GM12878 (cell line): ENCODE measurements at regions not wholly inside any gene's neighbourhood (a gene's known extent, or its start where the extent isn't known, plus 50 kb on each side); places are given as distances from the start of the nearest gene placed in this dataset.
"Not testable (repeated sequence)": the region's sequence is repeated elsewhere in the genome, so short reads cannot be mapped to it uniquely, and the experiment has no call there.

Source experiments
- ATAC-seq: fragments of 200-7000 bp; cut with Tn5 transposase; 3 replicates; pipeline ENCODE4 v1.9.1; 2020; ENCODE audit warnings: mild to moderate bottlenecking, moderate library complexity
- BruUV-seq: library from RNA; stranded (reverse); fragments of 400-500 nt; replicated peaks from 2 replicates; lab custom pipeline; 2021; lab: Mats Ljungman, UMichigan
- CTCF ChIA-PET: fragments of 300-600 bp; sonication (Branson Sonifier 250); formaldehyde crosslinking; extraction: SDS; loops from one replicate; lab custom pipeline; 2021; ENCODE audit warnings: inconsistent platforms; lab: Yijun Ruan, JAX
- POLR2A ChIA-PET: fragments of 350-600 bp; formaldehyde crosslinking; extraction: SDS; loops from one replicate; lab custom pipeline; 2021; ENCODE audit warnings: inconsistent platforms; lab: Charles Lee
- RAD21 ChIA-PET: fragments of 300-600 bp; sonication (Branson Sonifier 250); formaldehyde crosslinking; loops from one replicate; lab custom pipeline; 2023; ENCODE audit warnings: antibody characterized with exemption; ENCODE audit not compliant: unreplicated experiment; lab: Charles Lee
- SMC1A ChIA-PET: fragments of 300-600 bp; sonication (Branson Sonifier 250); formaldehyde crosslinking; loops from one replicate; lab custom pipeline; 2023; ENCODE audit not compliant: unreplicated experiment, uncharacterized antibody; lab: Charles Lee
- DNase-seq: peaks from one replicate; pipeline ENCODE4 v3.0.0-alpha.2; 2011; ENCODE audit warnings: low read depth, low spot score
- FAIRE-seq: peaks from 3 replicates; lab custom pipeline; 2011; peaks lifted over from hg19 to GRCh38; lab: Jason Lieb, UNC
- H2AFZ ChIP-seq: 2 replicates; pipeline ENCODE4 v1.6.0; 2011; ENCODE audit warnings: low read depth, low read length, control low read depth; ENCODE audit not compliant: control insufficient read depth
- H3K27ac ChIP-seq: 2 replicates; pipeline ENCODE4 v1.5.1; 2011; ENCODE audit warnings: control low read depth; ENCODE audit not compliant: control insufficient read depth, insufficient read depth
- H3K27me3 ChIP-seq, 2 experiments: replicated peaks in 1 of 2; 2 replicates each; pipeline versions ENCODE4 v1.6.0 to v1.6.1; 2011; ENCODE audit warnings: low read length in 1 of 2; ENCODE audit not compliant: control insufficient read depth in 2 of 2, insufficient read depth in 2 of 2
- H3K36me3 ChIP-seq, 2 experiments: 2 replicates each; pipeline ENCODE4 v1.5.1; 2011; ENCODE audit warnings: low read length in 1 of 2; ENCODE audit not compliant: control insufficient read depth in 2 of 2, insufficient read depth in 2 of 2
- H3K4me1 ChIP-seq: 2 replicates; pipeline ENCODE4 v1.6.1; 2011; ENCODE audit warnings: mild to moderate bottlenecking, low read length, moderate library complexity, mixed read lengths; ENCODE audit not compliant: control insufficient read depth, insufficient read depth
- H3K4me2 ChIP-seq: 2 replicates; pipeline ENCODE4 v1.6.0; 2011; ENCODE audit warnings: control low read depth; ENCODE audit not compliant: control insufficient read depth, insufficient read depth
- H3K4me3 ChIP-seq: fragments of 200-600 bp; sonication (generic); 2 replicates; pipeline ENCODE4 v1.5.1; 2016
- H3K79me2 ChIP-seq: 2 replicates; pipeline ENCODE4 v1.6.0; 2011; ENCODE audit warnings: low read length; ENCODE audit not compliant: control insufficient read depth, insufficient read depth
- H3K9ac ChIP-seq: 2 replicates; pipeline ENCODE4 v1.8.0; 2011; ENCODE audit warnings: low read length, control low read depth, mixed read lengths; ENCODE audit not compliant: control insufficient read depth, insufficient read depth
- H3K9me3 ChIP-seq: replicated peaks from 3 replicates; pipeline ENCODE4 v1.5.1; 2011; ENCODE audit warnings: mild to moderate bottlenecking, low read length; ENCODE audit not compliant: control insufficient read depth, insufficient read depth
- H4K20me1 ChIP-seq: 2 replicates; pipeline ENCODE4 v1.6.0; 2011; ENCODE audit not compliant: control insufficient read depth, insufficient read depth
- WGBS: methylation state at CpG from one replicate; pipeline ENCODE4 v1.1.6; 2016; ENCODE audit warnings: low lambda C conversion rate; ENCODE audit not compliant: insufficient replicate concordance, insufficient coverage; ENCODE audit errors: missing lambda C conversion rate; 5-methylcytosine and 5-hydroxymethylcytosine counted together
- in situ Hi-C: fragments of 300-500 bp; cut with MboI; formaldehyde crosslinking; loops from 9 replicates; pipeline ENCODE4 v1.14.3; 2018; ENCODE audit warnings: mixed read lengths
- intact Hi-C: fragments of 100-400 bp; cut with micrococcal nuclease; formaldehyde crosslinking; loops from one replicate; pipeline ENCODE4 v1.14.2; 2022; ENCODE audit not compliant: unreplicated experiment

DNA sequence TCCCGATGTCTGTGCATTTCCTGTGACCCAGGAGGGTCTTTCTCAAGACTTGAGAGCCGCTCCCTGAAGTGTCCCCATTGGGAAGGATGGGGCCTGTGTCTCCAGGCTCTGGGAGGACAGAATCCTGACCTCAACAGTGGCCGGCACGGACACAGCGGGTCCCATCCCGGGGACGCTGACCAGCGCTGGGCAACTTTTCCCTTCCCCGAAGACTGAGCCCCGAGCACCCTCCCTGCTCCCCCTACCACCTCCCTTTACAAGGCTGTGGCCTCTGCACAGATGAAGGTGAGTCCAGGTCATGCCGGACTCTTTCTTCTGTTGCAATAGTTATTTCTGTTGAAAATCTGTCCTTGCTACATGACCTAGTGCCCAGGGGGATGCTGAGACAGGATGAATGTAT lies 135.7 kb downstream of the TMEM121 start:
- H3K9ac ChIP-seq, SMC1A ChIA-PET, H4K20me1 ChIP-seq, intact Hi-C loops, RAD21 ChIA-PET, H2AFZ ChIP-seq, H3K4me2 ChIP-seq, H3K27me3 ChIP-seq, FAIRE-seq, H3K27ac ChIP-seq, H3K9me3 ChIP-seq, ATAC-seq, H3K79me2 ChIP-seq, DNase-seq, H3K36me3 ChIP-seq, BruUV-seq, H3K4me1 ChIP-seq, POLR2A ChIA-PET, CTCF ChIA-PET, H3K4me3 ChIP-seq: not testable (repeated sequence)
- in situ Hi-C loops, result loop anchor here (25.0 kb wide), 2 partner anchors 350 to 475 kb away; no protein-coding TSS in a partner anchor
- 75% methylated on average over 11 of the region's 11 CpGs for WGBS

- H3K4me1 ChIP-seq, RAD21 ChIA-PET, FAIRE-seq, H3K9me3 ChIP-seq, SMC1A ChIA-PET, BruUV-seq, H3K27ac ChIP-seq, H3K79me2 ChIP-seq, H3K4me3 ChIP-seq, H4K20me1 ChIP-seq, DNase-seq, H3K27me3 ChIP-seq, H2AFZ ChIP-seq, H3K36me3 ChIP-seq, POLR2A ChIA-PET, H3K9ac ChIP-seq, CTCF ChIA-PET, ATAC-seq, H3K4me2 ChIP-seq, intact Hi-C loops: not testable (repeated sequence)
- in situ Hi-C loops, result loop anchor here (25.0 kb wide), 2 partner anchors 350 to 475 kb away; no protein-coding TSS in a partner anchor
- WGBS, result 59% methylated on average over 9 of the region's 12 CpGs
Observed at GRCh38 chr14:105662592-105662991, 136.2 kb downstream of the TMEM121 start.

GRCh38 chr14:105663323-105663722 lies 136.9 kb downstream of the TMEM121 start:
- intact Hi-C loops, H3K9me3 ChIP-seq, ATAC-seq, RAD21 ChIA-PET, H3K79me2 ChIP-seq, CTCF ChIA-PET, H3K9ac ChIP-seq, H4K20me1 ChIP-seq, BruUV-seq, H3K4me1 ChIP-seq, POLR2A ChIA-PET, H3K27ac ChIP-seq, DNase-seq, H2AFZ ChIP-seq, H3K36me3 ChIP-seq, H3K4me2 ChIP-seq, H3K4me3 ChIP-seq, H3K27me3 ChIP-seq, FAIRE-seq, SMC1A ChIA-PET: not testable (repeated sequence)
- 60% methylated on average over 6 of the region's 23 CpGs for WGBS
- in situ Hi-C loops, result loop anchor here (25.0 kb wide), 2 partner anchors 349 to 474 kb away; no protein-coding TSS in a partner anchor

- WGBS, result 58% methylated on average over 19 of the region's 27 CpGs
- H3K4me3 ChIP-seq, H3K9ac ChIP-seq, H3K27ac ChIP-seq, H3K4me2 ChIP-seq, H2AFZ ChIP-seq, DNase-seq, H3K27me3 ChIP-seq, BruUV-seq, ATAC-seq, POLR2A ChIA-PET, FAIRE-seq, RAD21 ChIA-PET, CTCF ChIA-PET, intact Hi-C loops, SMC1A ChIA-PET, H3K9me3 ChIP-seq, H3K36me3 ChIP-seq, H3K79me2 ChIP-seq, H3K4me1 ChIP-seq, H4K20me1 ChIP-seq: not testable (repeated sequence)
- in situ Hi-C loops, result loop anchor here (25.0 kb wide), 2 partner anchors 348 to 473 kb away; no protein-coding TSS in a partner anchor
Observed at GRCh38 chr14:105663818-105664596, 137.6 kb downstream of the TMEM121 start.
